ENCODE measurements at regions not wholly inside any gene's neighbourhood (a gene's known extent, or its start where the extent isn't known, plus 50 kb on each side); places are given as distances from the start of the nearest gene placed in this dataset.

GRCh38 chr5:72608297-72608696 lies 101.1 kb upstream of the ZNF366 start (continued):
- TF ChIP-seq CREB1 (CRISPR knock-in tag; IDR thresholded peaks at IDR 0.05; ENCODE audit: low read depth), result no peak
- TF ChIP-seq ZNF331 (CRISPR knock-in tag; IDR thresholded peaks at IDR 0.05; ENCODE audit: low read depth), result no peak
- no peak for TF ChIP-seq NANOG (IDR thresholded peaks at IDR 0.05; ENCODE audit: borderline replicate concordance)
- TF ChIP-seq, protein P1, sequence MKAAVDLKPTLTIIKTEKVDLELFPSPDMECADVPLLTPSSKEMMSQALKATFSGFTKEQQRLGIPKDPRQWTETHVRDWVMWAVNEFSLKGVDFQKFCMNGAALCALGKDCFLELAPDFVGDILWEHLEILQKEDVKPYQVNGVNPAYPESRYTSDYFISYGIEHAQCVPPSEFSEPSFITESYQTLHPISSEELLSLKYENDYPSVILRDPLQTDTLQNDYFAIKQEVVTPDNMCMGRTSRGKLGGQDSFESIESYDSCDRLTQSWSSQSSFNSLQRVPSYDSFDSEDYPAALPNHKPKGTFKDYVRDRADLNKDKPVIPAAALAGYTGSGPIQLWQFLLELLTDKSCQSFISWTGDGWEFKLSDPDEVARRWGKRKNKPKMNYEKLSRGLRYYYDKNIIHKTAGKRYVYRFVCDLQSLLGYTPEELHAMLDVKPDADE (IDR thresholded peaks at IDR 0.05), result no peak
- no peak for TF ChIP-seq CTCF (conservative IDR thresholded peaks at IDR 0.05; ENCODE audit: low read depth in 2 of 2)

DNA sequence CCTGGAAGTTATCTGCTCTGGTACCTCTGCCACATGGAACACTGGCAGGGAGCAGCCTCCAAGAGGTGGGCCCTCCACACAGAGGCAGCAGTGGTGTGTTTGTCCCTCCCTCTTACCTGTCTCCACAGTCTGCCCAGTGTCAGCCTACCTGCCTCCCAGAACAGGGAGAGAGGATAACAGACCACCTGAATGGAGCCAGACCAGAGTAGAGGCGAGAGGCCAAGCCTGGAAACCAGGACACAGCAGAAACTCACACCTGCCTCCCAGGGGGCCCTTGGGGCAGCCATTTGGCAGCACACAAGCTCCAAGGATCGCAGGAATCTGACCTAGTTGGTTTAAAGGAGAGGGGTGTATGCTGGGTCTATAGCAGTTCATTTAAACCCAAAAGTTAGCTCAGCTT lies 100.2 kb upstream of the ZNF366 start:
- H3K4me3 ChIP-seq, result no peak overlapping the region
- H3K4me1 ChIP-seq (ENCODE audit: insufficient read depth), result 0 out of 2 replicates have a peak, but pooled peaks cover 4% of the 10 kb centered on the region
- no peaks in the 10 kb centered on the region for H3F3A ChIP-seq (replicated peaks; ENCODE audit: low read depth)
- ATAC-seq (no peak; the same call in 2 of the 3 replicates), DNase-seq (ENCODE audit: low spot score) (no peak)
- Mint-ChIP-seq H3K36me3 (ENCODE audit: low read depth) (no peaks in the 10 kb centered on the region), H3K4me3 (no peak overlapping the region), H3K9me3 (no peaks in the 10 kb centered on the region), H3K4me1 (peaks cover 9% of the 10 kb centered on the region), H3K27ac (no peak overlapping the region), H3K27me3 (ENCODE audit: insufficient read depth, low read depth, poor library complexity) (no peaks in the 10 kb centered on the region)
- H3K27me3 ChIP-seq (ENCODE audit: insufficient read depth), result no peaks in the 10 kb centered on the region
- H3K4me2 ChIP-seq, result no peak overlapping the region
- no peaks in the 10 kb centered on the region for H3K79me2 ChIP-seq (replicated peaks; ENCODE audit: insufficient read depth)
- H3K9me2 ChIP-seq (ENCODE audit: insufficient read depth), result no peaks in the 10 kb centered on the region
- H2AFZ ChIP-seq, result peak overlapping the region; percentile 80
- no peaks in the 10 kb centered on the region for H4K20me1 ChIP-seq (replicated peaks; ENCODE audit: insufficient read depth)
- no peaks in the 10 kb centered on the region for H3K36me3 ChIP-seq (ENCODE audit: insufficient read depth)
- no peak overlapping the region for H3K27ac ChIP-seq (ENCODE audit: low read depth)
- no peak for TF ChIP-seq EZH2phosphoT487 (IDR thresholded peaks at IDR 0.05; ENCODE audit: unreplicated experiment)
- TF ChIP-seq, protein P1 (IDR thresholded peaks at IDR 0.05), result no peak
- TF ChIP-seq, protein P2, sequence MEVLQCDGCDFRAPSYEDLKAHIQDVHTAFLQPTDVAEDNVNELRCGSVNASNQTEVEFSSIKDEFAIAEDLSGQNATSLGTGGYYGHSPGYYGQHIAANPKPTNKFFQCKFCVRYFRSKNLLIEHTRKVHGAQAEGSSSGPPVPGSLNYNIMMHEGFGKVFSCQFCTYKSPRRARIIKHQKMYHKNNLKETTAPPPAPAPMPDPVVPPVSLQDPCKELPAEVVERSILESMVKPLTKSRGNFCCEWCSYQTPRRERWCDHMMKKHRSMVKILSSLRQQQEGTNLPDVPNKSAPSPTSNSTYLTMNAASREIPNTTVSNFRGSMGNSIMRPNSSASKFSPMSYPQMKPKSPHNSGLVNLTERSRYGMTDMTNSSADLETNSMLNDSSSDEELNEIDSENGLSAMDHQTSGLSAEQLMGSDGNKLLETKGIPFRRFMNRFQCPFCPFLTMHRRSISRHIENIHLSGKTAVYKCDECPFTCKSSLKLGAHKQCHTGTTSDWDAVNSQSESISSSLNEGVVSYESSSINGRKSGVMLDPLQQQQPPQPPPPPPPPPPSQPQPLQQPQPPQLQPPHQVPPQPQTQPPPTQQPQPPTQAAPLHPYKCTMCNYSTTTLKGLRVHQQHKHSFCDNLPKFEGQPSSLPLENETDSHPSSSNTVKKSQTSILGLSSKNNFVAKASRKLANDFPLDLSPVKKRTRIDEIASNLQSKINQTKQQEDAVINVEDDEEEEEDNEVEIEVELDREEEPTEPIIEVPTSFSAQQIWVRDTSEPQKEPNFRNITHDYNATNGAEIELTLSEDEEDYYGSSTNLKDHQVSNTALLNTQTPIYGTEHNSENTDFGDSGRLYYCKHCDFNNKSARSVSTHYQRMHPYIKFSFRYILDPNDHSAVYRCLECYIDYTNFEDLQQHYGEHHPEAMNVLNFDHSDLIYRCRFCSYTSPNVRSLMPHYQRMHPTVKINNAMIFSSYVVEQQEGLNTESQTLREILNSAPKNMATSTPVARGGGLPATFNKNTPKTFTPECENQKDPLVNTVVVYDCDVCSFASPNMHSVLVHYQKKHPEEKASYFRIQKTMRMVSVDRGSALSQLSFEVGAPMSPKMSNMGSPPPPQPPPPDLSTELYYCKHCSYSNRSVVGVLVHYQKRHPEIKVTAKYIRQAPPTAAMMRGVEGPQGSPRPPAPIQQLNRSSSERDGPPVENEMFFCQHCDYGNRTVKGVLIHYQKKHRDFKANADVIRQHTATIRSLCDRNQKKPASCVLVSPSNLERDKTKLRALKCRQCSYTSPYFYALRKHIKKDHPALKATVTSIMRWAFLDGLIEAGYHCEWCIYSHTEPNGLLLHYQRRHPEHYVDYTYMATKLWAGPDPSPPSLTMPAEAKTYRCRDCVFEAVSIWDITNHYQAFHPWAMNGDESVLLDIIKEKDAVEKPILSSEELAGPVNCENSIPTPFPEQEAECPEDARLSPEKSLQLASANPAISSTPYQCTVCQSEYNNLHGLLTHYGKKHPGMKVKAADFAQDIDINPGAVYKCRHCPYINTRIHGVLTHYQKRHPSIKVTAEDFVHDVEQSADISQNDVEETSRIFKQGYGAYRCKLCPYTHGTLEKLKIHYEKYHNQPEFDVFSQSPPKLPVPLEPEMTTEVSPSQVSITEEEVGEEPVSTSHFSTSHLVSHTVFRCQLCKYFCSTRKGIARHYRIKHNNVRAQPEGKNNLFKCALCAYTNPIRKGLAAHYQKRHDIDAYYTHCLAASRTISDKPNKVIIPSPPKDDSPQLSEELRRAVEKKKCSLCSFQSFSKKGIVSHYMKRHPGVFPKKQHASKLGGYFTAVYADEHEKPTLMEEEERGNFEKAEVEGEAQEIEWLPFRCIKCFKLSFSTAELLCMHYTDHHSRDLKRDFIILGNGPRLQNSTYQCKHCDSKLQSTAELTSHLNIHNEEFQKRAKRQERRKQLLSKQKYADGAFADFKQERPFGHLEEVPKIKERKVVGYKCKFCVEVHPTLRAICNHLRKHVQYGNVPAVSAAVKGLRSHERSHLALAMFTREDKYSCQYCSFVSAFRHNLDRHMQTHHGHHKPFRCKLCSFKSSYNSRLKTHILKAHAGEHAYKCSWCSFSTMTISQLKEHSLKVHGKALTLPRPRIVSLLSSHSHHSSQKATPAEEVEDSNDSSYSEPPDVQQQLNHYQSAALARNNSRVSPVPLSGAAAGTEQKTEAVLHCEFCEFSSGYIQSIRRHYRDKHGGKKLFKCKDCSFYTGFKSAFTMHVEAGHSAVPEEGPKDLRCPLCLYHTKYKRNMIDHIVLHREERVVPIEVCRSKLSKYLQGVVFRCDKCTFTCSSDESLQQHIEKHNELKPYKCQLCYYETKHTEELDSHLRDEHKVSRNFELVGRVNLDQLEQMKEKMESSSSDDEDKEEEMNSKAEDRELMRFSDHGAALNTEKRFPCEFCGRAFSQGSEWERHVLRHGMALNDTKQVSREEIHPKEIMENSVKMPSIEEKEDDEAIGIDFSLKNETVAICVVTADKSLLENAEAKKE (CRISPR knock-in tag; IDR thresholded peaks at IDR 0.05), result no peak
- no peak for TF ChIP-seq ZNF331 (CRISPR knock-in tag; IDR thresholded peaks at IDR 0.05; ENCODE audit: low read depth)
- TF ChIP-seq NANOG (IDR thresholded peaks at IDR 0.05; ENCODE audit: borderline replicate concordance), result no peak
- TF ChIP-seq, protein P3, sequence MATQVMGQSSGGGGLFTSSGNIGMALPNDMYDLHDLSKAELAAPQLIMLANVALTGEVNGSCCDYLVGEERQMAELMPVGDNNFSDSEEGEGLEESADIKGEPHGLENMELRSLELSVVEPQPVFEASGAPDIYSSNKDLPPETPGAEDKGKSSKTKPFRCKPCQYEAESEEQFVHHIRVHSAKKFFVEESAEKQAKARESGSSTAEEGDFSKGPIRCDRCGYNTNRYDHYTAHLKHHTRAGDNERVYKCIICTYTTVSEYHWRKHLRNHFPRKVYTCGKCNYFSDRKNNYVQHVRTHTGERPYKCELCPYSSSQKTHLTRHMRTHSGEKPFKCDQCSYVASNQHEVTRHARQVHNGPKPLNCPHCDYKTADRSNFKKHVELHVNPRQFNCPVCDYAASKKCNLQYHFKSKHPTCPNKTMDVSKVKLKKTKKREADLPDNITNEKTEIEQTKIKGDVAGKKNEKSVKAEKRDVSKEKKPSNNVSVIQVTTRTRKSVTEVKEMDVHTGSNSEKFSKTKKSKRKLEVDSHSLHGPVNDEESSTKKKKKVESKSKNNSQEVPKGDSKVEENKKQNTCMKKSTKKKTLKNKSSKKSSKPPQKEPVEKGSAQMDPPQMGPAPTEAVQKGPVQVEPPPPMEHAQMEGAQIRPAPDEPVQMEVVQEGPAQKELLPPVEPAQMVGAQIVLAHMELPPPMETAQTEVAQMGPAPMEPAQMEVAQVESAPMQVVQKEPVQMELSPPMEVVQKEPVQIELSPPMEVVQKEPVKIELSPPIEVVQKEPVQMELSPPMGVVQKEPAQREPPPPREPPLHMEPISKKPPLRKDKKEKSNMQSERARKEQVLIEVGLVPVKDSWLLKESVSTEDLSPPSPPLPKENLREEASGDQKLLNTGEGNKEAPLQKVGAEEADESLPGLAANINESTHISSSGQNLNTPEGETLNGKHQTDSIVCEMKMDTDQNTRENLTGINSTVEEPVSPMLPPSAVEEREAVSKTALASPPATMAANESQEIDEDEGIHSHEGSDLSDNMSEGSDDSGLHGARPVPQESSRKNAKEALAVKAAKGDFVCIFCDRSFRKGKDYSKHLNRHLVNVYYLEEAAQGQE (IDR thresholded peaks at IDR 0.05; ENCODE audit: unreplicated experiment), result no peak
- no peak for TF ChIP-seq EZH2 (IDR thresholded peaks at IDR 0.05; ENCODE audit: low read depth, unreplicated experiment)
- no peak for TF ChIP-seq CREB1 (CRISPR knock-in tag; IDR thresholded peaks at IDR 0.05; ENCODE audit: low read depth)
- no peak for TF ChIP-seq POLR2AphosphoS5 (IDR thresholded peaks at IDR 0.05; ENCODE audit: low read depth)
